HG03025 (cell line): ENCODE measurements at regions not wholly inside any gene's neighbourhood (a gene's known extent, or its start where the extent isn't known, plus 50 kb on each side); places are given as distances from the start of the nearest gene placed in this dataset.
"Not testable (repeated sequence)": the region's sequence is repeated elsewhere in the genome, so short reads cannot be mapped to it uniquely, and the experiment has no call there.

Source experiments
- ATAC-seq: cut with Tn5 transposase; IDR thresholded peaks from one replicate; pipeline ENCODE4 v1.9.1; 2021; ENCODE audit warnings: mild to moderate bottlenecking, moderate library complexity; ENCODE audit not compliant: unreplicated experiment, low FRiP score

- ATAC-seq, result not testable (repeated sequence)
Observed at GRCh38 chr6:80497696-80498486, 391.4 kb downstream of the BCKDHB start.

- ATAC-seq, result no peak
Observed at GRCh38 chr6:80489911-80490635, 383.6 kb downstream of the BCKDHB start.

- ATAC-seq, result no peak
Observed at GRCh38 chr6:80488190-80488589, 381.7 kb downstream of the BCKDHB start.

GRCh38 chr6:80485494-80485893, 379.0 kb downstream of the BCKDHB start:
- ATAC-seq, result not testable (repeated sequence)

DNA sequence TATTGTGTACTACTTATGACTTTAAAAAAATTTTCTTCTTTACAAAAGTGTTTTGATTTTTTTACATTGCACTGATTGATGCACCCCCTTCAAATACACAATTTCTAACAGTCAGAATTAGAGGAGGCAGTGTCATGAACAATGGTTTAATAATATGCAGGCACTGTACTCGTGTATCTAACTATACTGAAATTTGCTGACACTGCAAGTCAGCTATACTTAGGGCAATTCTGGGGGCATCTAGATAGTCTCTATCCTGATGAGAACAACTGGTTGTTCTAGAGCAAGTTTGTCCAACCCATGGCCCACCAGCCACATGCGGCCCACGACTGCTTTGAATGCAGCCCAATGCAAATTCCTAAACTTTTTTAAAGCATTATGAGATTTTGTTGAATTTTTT, 375.6 kb downstream of the BCKDHB start:
- ATAC-seq, result no peak

- ATAC-seq, result peak; percentile 88
Observed at GRCh38 chr6:80480421-80481157, 374.1 kb downstream of the BCKDHB start.

DNA sequence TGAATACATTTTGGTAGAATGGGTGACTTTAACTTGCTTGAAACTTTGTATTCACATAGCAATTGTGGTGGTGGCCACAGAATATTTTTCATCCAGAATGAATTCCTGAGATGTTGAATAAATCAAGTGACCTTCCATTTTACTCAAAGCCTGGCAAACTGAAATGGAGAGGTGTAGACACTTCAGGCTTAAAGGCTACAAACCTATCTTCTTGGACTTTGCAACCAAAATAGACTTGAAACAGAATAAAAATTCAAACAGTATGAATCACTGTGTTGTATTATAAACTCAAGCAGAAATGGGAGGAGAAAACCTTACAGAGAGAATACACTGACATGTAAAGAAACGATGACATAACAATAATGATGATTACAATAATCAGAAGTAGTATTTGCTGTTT, 371.6 kb downstream of the BCKDHB start:
- ATAC-seq, result no peak

- no peak for ATAC-seq
Observed at GRCh38 chr6:80477591-80477990, 371.1 kb downstream of the BCKDHB start.

DNA sequence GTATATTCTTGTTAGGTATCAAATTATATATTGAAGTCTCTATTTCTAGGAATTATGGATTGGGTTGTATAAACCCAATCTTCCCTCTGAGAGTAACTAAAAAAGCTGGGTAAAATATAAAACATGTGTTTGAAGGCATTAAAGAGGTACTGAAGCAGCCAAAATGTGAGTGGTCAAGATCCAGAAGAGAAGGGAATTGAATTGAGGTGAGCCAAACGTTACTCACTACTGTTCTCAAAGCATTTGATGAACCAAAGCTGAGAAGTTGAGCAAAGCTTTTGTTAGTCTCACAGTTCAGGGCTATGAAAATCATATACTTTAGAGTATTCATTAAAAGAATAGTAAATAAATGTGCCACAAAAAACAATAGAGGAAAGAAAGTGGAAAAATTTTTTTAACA, 365.8 kb downstream of the BCKDHB start:
- no peak for ATAC-seq

DNA sequence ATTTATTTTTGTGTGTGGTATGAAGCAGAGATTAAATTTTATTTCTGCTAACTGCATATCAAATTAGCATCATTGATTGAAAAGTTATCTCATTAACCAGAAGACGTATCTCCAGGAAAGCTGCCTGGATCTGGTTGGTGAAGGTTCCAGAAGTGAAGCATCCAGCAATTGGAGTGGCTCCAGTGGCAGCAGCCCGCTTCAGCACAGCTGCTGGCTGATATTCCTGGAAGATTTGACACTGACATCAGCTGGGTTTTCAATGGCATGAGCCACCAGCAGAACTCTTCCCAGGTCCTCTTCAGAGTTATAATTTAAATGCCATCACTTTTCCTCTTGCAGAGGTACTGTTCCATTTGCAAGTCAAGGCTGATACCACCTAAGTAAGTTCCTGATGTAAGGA, 363.5 kb downstream of the BCKDHB start:
- ATAC-seq, result no peak

DNA sequence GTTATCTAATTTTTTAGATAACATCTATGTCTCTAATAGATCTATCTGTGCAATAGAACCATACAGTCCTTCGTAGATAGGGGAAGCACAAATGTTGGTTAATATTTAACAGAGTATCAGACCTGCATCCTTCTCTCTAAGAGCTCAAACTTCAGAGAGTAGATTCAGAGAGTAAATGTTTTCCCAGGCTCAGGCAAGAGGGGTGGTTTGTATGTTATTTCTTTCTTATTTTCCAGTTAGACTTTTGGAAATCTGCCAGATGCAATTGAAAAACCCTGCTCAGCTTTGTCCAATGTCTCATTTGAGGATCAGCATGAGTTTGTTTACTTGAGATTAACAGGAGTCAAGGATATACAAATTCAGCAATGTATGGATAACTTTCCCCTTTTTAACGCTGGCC, 361.9 kb downstream of the BCKDHB start:
- ATAC-seq, result no peak

DNA sequence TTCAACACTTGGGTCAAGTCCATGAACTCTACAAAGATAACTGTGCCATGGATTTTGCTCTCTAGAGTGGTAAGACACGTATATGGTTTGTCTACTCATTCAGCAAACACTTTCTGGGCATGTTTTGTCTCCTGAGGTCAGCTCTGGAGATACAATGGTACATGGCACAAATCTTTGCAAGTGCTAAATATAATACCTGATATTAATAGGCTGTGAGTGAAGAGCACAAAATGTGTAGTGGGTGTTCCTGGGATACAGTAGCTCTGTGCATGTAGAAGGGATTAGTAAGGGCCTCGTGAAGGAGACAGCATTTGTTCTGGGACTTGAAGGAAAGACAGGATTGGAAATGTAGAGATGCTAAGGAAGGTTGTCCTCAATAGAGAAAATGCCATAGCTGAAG, 360.9 kb downstream of the BCKDHB start:
- ATAC-seq, result no peak

DNA sequence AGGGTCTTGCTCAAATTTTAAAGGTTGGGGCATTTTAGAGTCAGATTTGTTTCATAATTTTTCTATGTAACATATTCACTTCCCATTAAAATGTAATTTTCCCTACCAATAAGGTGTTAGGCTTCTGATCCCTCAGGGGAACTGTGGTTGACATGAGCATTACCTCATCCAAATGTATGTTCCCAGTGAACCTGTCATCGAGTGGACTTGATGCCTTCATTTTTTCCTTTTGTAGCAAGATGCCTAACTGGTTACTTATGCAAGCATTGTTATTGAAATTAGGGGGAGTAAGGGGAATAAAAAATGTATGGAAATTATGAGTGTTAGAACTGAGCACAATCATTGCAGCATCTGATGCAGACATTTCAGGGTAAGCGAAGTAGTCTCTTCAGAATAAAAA, 360.5 kb downstream of the BCKDHB start:
- no peak for ATAC-seq

GRCh38 chr6:80465513-80465912, 359.0 kb downstream of the BCKDHB start:
- ATAC-seq, result no peak

DNA sequence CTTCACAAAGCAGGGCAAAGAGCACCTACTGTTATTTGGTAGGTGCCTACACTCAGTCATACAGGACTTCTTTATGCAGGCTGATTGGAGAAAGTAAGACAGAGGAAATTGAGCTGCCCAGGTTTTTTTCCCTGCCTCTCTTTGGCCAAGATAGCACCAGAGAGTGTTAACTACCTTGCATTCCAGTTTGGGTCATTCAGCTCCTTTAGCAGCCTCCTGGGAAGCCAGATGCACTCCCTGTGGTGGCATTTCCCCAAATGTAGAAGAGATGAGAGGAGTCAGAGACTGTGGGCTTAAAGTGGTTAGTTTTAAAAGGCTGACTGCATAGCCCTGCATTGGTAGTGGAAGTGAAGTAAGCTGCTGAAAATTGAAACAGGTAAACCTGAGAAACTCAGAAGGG, 358.4 kb downstream of the BCKDHB start:
- no peak for ATAC-seq

DNA sequence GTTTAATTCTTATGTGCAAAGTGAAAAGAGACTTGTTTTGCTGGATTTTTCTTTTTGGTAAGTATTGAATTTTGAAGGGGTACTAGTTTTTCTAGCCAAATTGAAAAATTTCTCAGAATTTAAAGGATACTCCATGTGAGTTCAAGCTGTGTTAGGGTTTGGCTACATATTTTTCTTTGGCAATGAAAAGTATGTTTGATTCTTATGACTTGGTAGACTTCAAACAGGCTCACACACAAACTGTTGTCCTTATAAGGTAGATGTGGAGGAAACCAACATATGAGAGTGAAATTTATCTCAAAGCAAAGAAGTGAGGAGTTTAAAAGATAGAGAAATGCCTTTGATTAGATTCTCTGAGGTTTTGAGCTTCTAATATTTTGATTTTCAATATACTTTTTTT, 356.7 kb downstream of the BCKDHB start:
- no peak for ATAC-seq

DNA sequence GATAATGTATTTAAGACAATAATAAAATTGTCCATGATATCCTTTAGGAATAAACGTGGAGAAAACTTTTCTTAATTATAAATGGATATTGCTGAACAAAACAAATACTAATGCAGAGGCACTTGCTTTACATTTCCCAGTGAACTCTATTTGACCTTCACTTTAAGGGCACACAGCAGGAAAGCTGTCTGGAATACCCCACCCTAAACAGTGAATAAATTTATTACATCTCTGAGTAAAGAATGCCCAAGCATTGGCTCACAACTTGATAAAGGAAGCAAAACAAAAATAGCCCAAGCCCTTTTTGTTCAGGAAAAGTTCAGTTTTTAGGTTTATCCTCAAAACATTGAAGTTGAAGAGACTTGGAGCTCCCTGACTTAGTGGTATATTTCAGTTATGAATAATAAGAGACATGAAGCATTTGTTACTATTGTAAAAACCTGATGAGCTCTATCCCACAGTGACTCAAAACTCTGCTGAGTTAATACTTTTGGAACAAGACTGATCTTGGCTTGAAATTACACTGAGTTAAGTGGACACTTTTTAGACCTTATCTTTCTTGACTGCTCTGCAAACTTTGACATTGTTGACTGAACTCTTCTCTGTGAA, 353.9 kb downstream of the BCKDHB start:
- ATAC-seq, result no peak

DNA sequence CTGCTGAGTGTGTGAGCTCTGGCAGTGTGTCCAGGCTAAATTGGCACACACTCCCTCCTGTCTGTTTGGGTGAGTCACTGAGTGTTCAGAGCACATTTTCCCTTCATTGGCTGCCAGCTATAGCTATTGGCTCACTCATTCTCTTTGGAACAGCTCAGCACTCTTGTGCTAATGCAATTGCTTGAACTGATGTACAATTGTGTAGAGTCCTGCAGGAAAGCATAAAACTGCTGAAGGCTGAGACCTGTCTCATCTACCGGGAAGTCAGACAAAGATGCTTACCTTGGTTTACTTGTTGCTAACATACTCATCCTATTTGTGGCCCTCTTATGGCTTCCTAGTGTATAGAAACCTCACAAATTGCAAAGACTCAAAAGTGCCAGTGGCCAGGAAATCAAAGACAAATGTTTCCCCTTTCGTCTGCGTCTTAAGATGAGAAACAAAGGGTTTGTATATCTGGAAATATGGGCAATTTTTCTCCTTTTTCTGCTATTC, 351.0 kb downstream of the BCKDHB start:
- no peak for ATAC-seq

- no peak for ATAC-seq
Observed at GRCh38 chr6:80456724-80457438, 350.4 kb downstream of the BCKDHB start.
